Motor neuron (in vitro differentiated cells): ENCODE measurements at regions not wholly inside any gene's neighbourhood (a gene's known extent, or its start where the extent isn't known, plus 50 kb on each side); places are given as distances from the start of the nearest gene placed in this dataset.
A peak's percentile ranks its signal among the peaks of the same experiment; 100 is the strongest.

Source experiments
- ATAC-seq, 8 experiments: fragments of 200-7000 bp; cut with Tn5 transposase; replicated peaks in 6 of 8; 2 replicates each; pipeline ENCODE4 v1.8.0; 2021; ENCODE audit warnings: mild to moderate bottlenecking in 8 of 8, moderate library complexity in 8 of 8
- H3K27ac ChIP-seq, 2 donors: fragments of 250-450 bp; sonication (Bioruptor Pico); 2 replicates each; pipeline ENCODE4 v1.9.0; 2021; ENCODE audit warnings: antibody characterized with exemption in 2 of 2, mild to moderate bottlenecking in 2 of 2, moderate library complexity in 1 of 2
- H3K4me1 ChIP-seq, 2 donors: fragments of 250-450 bp; sonication (Bioruptor Pico); replicated peaks in 1 of 2; 2 replicates each; pipeline ENCODE4 v1.6.1; 2021; ENCODE audit warnings: antibody characterized with exemption in 2 of 2, mild to moderate bottlenecking in 2 of 2, moderate library complexity in 1 of 2
- H3K4me3 ChIP-seq, 5 donors: fragments of 250-450 bp; sonication (Bioruptor Pico); 2 replicates each; pipeline ENCODE4 v1.9.0; 2021; ENCODE audit warnings: antibody characterized with exemption in 5 of 5, mild to moderate bottlenecking in 5 of 5, moderate library complexity in 4 of 5
- WGBS, 10 experiments: fragments of 450-650 bp; shearing (Covaris generic); methylation state at CpG; one replicate each; pipeline ENCODE4 v1.0.0; 2022; 5-methylcytosine and 5-hydroxymethylcytosine counted together
- in situ Hi-C, 9 experiments: fragments of 400-800 bp; cut with MboI; loops; one replicate each; pipeline ENCODE4 v1.15.0; 2021; ENCODE audit warnings: low sequenced_read_pairs in 9 of 9, low pct_unique_long_range_greater_than_20kb in 2 of 9; ENCODE audit not compliant: unreplicated experiment in 9 of 9

- WGBS, 10 experiments, result 92 to 100% methylated on average over 2 to 3 of the region's 3 CpGs; no CpG with 5 or more reads in 8 of the 10 experiments
- in situ Hi-C loops, result loop anchor here in 3 of 9 experiments (25.0 kb wide), 1 partner anchor 117 kb away; no protein-coding TSS in a partner anchor
- H3K4me3 ChIP-seq, result no peak overlapping the region
- no peak overlapping the region for H3K27ac ChIP-seq
- H3K4me1 ChIP-seq, result peaks cover 0 to 9% of the 10 kb centered on the region in 2 donors
- no peak for ATAC-seq
These were observed 57.4 kb upstream of the BMAL1 start for GRCh38 chr11:13220148-13220547.

GRCh38 chr11:13221722-13222121 is 55.9 kb upstream of the BMAL1 start:
- WGBS, 10 experiments, result 83 to 100% (median 94%) methylated on average over 1 to 3 of the region's 4 CpGs; no CpG with 5 or more reads in 2 of the 10 experiments
- ATAC-seq, result peak in 1 of 8 experiments; percentile 46
- Histone ChIP-seq H3K27ac (no peak overlapping the region), H3K4me1 (peaks cover 0 to 6% of the 10 kb centered on the region in 2 donors), H3K4me3 (no peak overlapping the region)
- in situ Hi-C loops, result loop anchor here in 3 of 9 experiments (25.0 kb wide), 1 partner anchor 116 kb away; no protein-coding TSS in a partner anchor

GRCh38 chr11:13222285-13222684 is 55.3 kb upstream of the BMAL1 start:
- ATAC-seq, result peak in 5 of 8 experiments; percentile 49 to 96 (median 60)
- in situ Hi-C loops, result loop anchor here in 3 of 9 experiments (25.0 kb wide), 1 partner anchor 115 kb away; no protein-coding TSS in a partner anchor
- 33 to 100% (median 100%) methylated on average over 1 to 3 of the region's 3 CpGs; no CpG with 5 or more reads in 5 of the 10 experiments for WGBS, 10 experiments
- no peak overlapping the region for H3K4me3 ChIP-seq
- H3K27ac ChIP-seq, result no peak overlapping the region
- H3K4me1 ChIP-seq, result peaks cover 0 to 4% of the 10 kb centered on the region in 2 donors

GRCh38 chr11:13223112-13223511 is 54.5 kb upstream of the BMAL1 start:
- Histone ChIP-seq H3K4me3 (no peak overlapping the region), H3K4me1 (peaks cover 0 to 4% of the 10 kb centered on the region in 2 donors), H3K27ac (no peak overlapping the region)
- WGBS, 10 experiments, result 4 to 80% (median 52%) methylated on average over 1 to 5 of the region's 5 CpGs
- in situ Hi-C loops, result loop anchor here in 3 of 9 experiments (25.0 kb wide), 1 partner anchor 114 kb away; no protein-coding TSS in a partner anchor
- no peak for ATAC-seq

GRCh38 chr11:13224324-13224723 is 53.3 kb upstream of the BMAL1 start:
- no peak for ATAC-seq
- Histone ChIP-seq H3K4me3 (no peak overlapping the region), H3K27ac (no peak overlapping the region), H3K4me1 (peaks cover 7 to 14% of the 10 kb centered on the region in 2 donors)
- in situ Hi-C loops, result loop anchor here in 3 of 9 experiments (25.0 kb wide), 1 partner anchor 113 kb away; no protein-coding TSS in a partner anchor
- 55 to 100% (median 84%) methylated on average over 1 of the region's 1 CpG; no CpG with 5 or more reads in 2 of the 10 experiments for WGBS, 10 experiments

- peak in 3 of 8 experiments; percentile 55 to 82 (median 72) for ATAC-seq
- in situ Hi-C loops, result loop anchor here in 2 of 9 experiments (25.0 kb wide), 2 partner anchors 88 to 112 kb away; no protein-coding TSS in a partner anchor
- 57 to 97% (median 85%) methylated on average over 4 to 8 of the region's 10 CpGs; no CpG with 5 or more reads in 1 of the 10 experiments for WGBS, 10 experiments
These were observed 52.3 kb upstream of the BMAL1 start for GRCh38 chr11:13225038-13226001.

GRCh38 chr11:13227676-13228255 is 49.8 kb upstream of the BMAL1 start:
- Histone ChIP-seq H3K27ac (no peak overlapping the region), H3K4me1 (peaks cover 16 to 27% of the 10 kb centered on the region in 2 donors), H3K4me3 (no peak overlapping the region)
- in situ Hi-C loops, result loop anchor here in 2 of 9 experiments (25.0 kb wide), 2 partner anchors 90 to 110 kb away; no protein-coding TSS in a partner anchor
- 33 to 95% (median 56%) methylated on average over 1 to 3 of the region's 4 CpGs; no CpG with 5 or more reads in 4 of the 10 experiments for WGBS, 10 experiments
- ATAC-seq, result no peak

More at GRCh38 chr11:13225038-13226001, 52.3 kb upstream of the BMAL1 start:
- Histone ChIP-seq H3K4me3 (no peak overlapping the region), H3K4me1 (peaks cover 16 to 24% of the 10 kb centered on the region in 2 donors), H3K27ac (no peak overlapping the region)
